Spleen (tissue), 11 donors: ENCODE measurements at regions not wholly inside any gene's neighbourhood (a gene's known extent, or its start where the extent isn't known, plus 50 kb on each side); places are given as distances from the start of the nearest gene placed in this dataset.

ENCODE experiments used
- DNase-seq: peaks from one replicate; pipeline ENCODE4 v3.0.0-alpha.2; 2020
- H3K27ac ChIP-seq, 8 donors: fragments of 200-600 bp; sonication (generic) in 7 of 8; 1 replicate in 4 of 8; 2 replicates in 4 of 8; pipeline versions ENCODE4 v1.5.0 to v1.8.0; 2016 to 2021; ENCODE audit warnings: inconsistent platforms in 4 of 8, mild to moderate bottlenecking in 4 of 8, moderate library complexity in 1 of 8
- H3K27me3 ChIP-seq, 7 donors: fragments of 200-600 bp; sonication (generic) in 6 of 7; replicated peaks in 1 of 7; 1 replicate in 4 of 7; 2 replicates in 3 of 7; pipeline versions ENCODE4 v1.5.0 to v1.8.0; 2016 to 2021; ENCODE audit warnings: inconsistent platforms in 3 of 7, mild to moderate bottlenecking in 1 of 7
- H3K36me3 ChIP-seq, 6 donors: fragments of 200-600 bp; sonication (generic) in 5 of 6; 1 replicate in 4 of 6; 2 replicates in 2 of 6; pipeline versions ENCODE4 v1.5.0 to v1.8.0; 2016 to 2021; ENCODE audit warnings: inconsistent platforms in 2 of 6
- H3K4me1 ChIP-seq, 6 donors: fragments of 200-600 bp; sonication (generic) in 5 of 6; 1 replicate in 3 of 6; 2 replicates in 3 of 6; pipeline versions ENCODE4 v1.5.0 to v1.8.0; 2016 to 2021; ENCODE audit warnings: inconsistent platforms in 3 of 6
- H3K4me3 ChIP-seq, 8 donors: fragments of 200-600 bp; sonication (generic) in 7 of 8; 1 replicate in 4 of 8; 2 replicates in 4 of 8; pipeline versions ENCODE4 v1.5.0 to v1.8.0; 2016 to 2021; ENCODE audit warnings: inconsistent platforms in 4 of 8, mild to moderate bottlenecking in 4 of 8, moderate library complexity in 2 of 8
- H3K9me3 ChIP-seq, 8 donors: fragments of 200-600 bp; sonication (generic) in 7 of 8; 1 replicate in 4 of 8; 2 replicates in 4 of 8; pipeline versions ENCODE4 v1.5.0 to v1.8.0; 2016 to 2021; ENCODE audit warnings: inconsistent platforms in 4 of 8
- POLR2A ChIP-seq, 3 donors: fragments of 450-650 bp; IDR thresholded peaks; one replicate each; pipeline ENCODE4 v1.5.1; 2017; ENCODE audit warnings: antibody characterized with exemption in 3 of 3, mild to moderate bottlenecking in 1 of 3
- POLR2AphosphoS5 ChIP-seq, 3 donors: sonication (generic); formaldehyde crosslinking; IDR thresholded peaks; one replicate each; pipeline ENCODE4 v1.5.1; 2017; ENCODE audit warnings: antibody characterized with exemption in 3 of 3
- WGBS, 5 donors: extraction: QIAGEN DNeasy Blood & Tissue Kit in 3 of 5; methylation state at CpG; one replicate each; pipeline versions ENCODE4 v1.1.5 to v1.1.7; 2013 to 2018; 5-methylcytosine and 5-hydroxymethylcytosine counted together
- intact Hi-C: fragments of 100-400 bp; cut with DNase I; formaldehyde crosslinking; loops from one replicate; pipeline ENCODE4 v1.15.0; 2023; ENCODE audit warnings: low total_unique reads
- TF ChIP-seq, protein P1 (sequence below), 11 experiments: fragments of 200-600 bp in 7 of 11; fragments of 450-650 bp in 4 of 11; sonication (generic) in 4 of 11; IDR thresholded peaks in 8 of 11; conservative IDR thresholded peaks in 3 of 11; 1 replicate in 7 of 11; 2 replicates in 4 of 11; pipeline versions ENCODE4 v1.4.0 to v1.8.0; 2016 to 2021; ENCODE audit warnings: antibody characterized with exemption in 11 of 11, inconsistent platforms in 4 of 11, mild to moderate bottlenecking in 1 of 11
- donor health status: healthy with polysubstance abuse.
- donor health status: DM: no; HTN: no; CAD: no; lungs with moderate emphysema.
- donor health status: DM: no; HTN: no; CAD: no.
- donor health status: Bipolar disorder and iron deficiency.
- donor health status: healthy.
- donor health status: DM: no; HTN: no; CAD: no.
- donor health status: DM: yes; HTN: yes; CAD: no.

DNA sequence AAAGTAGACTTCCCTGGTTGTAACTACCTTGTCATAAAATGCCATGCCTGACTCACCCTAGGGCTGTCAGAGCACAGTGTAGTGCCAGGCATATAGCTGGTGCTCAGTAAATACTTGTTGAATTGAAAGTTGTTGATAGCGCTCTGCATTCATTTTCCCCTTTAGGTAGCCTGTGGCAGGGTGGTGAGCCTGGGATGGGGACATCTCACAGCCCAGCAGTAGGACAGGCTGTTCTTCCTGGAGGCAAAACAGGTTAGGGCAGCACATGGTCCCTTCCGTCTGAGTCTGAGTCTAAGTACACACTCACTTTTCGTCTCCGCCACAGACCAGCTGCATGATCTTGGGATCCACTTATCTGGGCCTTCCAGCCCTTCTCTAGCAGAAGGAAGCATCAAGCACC, 401.9 kb downstream of the ZSWIM6 start:
- no peak for DNase-seq
- H3K4me1 ChIP-seq = peaks cover 0 to 19% (median 5%) of the 10 kb centered on the region in 6 donors
- H3K36me3 ChIP-seq = no peaks in the 10 kb centered on the region
- H3K9me3 ChIP-seq = no peaks in the 10 kb centered on the region
- intact Hi-C loops = no loop called here
- no peak overlapping the region for H3K27ac ChIP-seq
- no peak overlapping the region for H3K4me3 ChIP-seq
- TF ChIP-seq, protein P1, sequence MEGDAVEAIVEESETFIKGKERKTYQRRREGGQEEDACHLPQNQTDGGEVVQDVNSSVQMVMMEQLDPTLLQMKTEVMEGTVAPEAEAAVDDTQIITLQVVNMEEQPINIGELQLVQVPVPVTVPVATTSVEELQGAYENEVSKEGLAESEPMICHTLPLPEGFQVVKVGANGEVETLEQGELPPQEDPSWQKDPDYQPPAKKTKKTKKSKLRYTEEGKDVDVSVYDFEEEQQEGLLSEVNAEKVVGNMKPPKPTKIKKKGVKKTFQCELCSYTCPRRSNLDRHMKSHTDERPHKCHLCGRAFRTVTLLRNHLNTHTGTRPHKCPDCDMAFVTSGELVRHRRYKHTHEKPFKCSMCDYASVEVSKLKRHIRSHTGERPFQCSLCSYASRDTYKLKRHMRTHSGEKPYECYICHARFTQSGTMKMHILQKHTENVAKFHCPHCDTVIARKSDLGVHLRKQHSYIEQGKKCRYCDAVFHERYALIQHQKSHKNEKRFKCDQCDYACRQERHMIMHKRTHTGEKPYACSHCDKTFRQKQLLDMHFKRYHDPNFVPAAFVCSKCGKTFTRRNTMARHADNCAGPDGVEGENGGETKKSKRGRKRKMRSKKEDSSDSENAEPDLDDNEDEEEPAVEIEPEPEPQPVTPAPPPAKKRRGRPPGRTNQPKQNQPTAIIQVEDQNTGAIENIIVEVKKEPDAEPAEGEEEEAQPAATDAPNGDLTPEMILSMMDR (IDR thresholded peaks at IDR 0.05 in 8 of 11, conservative IDR thresholded peaks at IDR 0.05 in 3 of 11) = no peak
- no peak for TF ChIP-seq POLR2A (IDR thresholded peaks at IDR 0.05)
- no peak for TF ChIP-seq POLR2AphosphoS5 (IDR thresholded peaks at IDR 0.05)
- 88 to 97% (median 94%) methylated on average over 4 of the region's 4 CpGs for WGBS, 5 donors
- H3K27me3 ChIP-seq = peaks cover 0 to 6% (median 0%) of the 10 kb centered on the region in 7 donors

DNA sequence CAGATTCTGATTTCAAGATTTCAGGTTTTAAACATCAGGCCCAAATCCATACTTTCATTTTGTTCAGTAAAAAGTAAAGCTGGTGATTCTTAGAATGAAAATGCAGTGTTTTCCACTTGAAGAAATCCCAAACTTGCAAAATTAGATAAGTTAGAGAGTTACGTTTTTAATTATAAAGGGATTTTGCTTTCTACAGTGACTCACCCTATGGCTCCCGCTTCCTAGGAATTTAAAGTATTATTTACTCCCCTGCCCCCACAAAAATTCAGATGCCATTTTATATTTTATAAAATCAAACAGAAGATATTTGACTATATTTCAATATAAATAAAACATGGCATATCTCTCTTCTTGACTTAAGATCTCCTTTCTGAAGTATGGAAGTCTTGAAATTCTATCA, 402.9 kb downstream of the ZSWIM6 start:
- 40 to 89% (median 48%) methylated on average over 2 of the region's 2 CpGs for WGBS, 5 donors
- Histone ChIP-seq H3K4me3 (no peak overlapping the region), H3K36me3 (no peaks in the 10 kb centered on the region), H3K9me3 (no peaks in the 10 kb centered on the region), H3K27me3 (peaks cover 0 to 6% (median 0%) of the 10 kb centered on the region in 7 donors), H3K27ac (no peak overlapping the region), H3K4me1 (peaks cover 0 to 19% (median 5%) of the 10 kb centered on the region in 6 donors)
- no peak for DNase-seq
- intact Hi-C loops = no loop called here
- TF ChIP-seq POLR2A (IDR thresholded peaks at IDR 0.05) (no peak), POLR2AphosphoS5 (IDR thresholded peaks at IDR 0.05) (no peak)
- TF ChIP-seq, protein P1 (IDR thresholded peaks at IDR 0.05 in 8 of 11, conservative IDR thresholded peaks at IDR 0.05 in 3 of 11) = no peak

DNA sequence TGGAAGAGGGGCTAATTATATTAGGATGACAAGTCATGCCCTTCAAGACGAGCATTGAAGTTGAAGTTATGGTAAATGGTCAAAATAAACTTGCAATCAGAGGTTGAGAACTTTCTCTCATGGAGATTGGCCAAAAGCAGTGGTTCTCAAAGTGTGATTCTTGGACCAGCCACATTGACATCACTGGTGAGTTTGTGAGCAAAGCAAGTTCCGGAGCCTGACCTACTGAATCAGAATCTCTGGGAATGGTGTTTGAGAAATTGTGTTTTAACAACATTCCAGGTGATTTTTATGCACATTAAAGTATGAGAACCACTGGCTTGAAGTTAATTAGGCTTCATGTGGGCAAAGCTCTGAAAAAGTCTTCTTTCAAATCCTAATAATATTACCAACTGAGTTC, 403.5 kb downstream of the ZSWIM6 start:
- Histone ChIP-seq H3K4me1 (peaks cover 0 to 19% (median 5%) of the 10 kb centered on the region in 6 donors), H3K27me3 (peaks cover 0 to 6% (median 0%) of the 10 kb centered on the region in 7 donors), H3K4me3 (no peak overlapping the region), H3K9me3 (no peaks in the 10 kb centered on the region), H3K27ac (no peak overlapping the region), H3K36me3 (no peaks in the 10 kb centered on the region)
- WGBS, 5 donors = 77 to 93% (median 85%) methylated on average over 2 of the region's 2 CpGs
- intact Hi-C loops = no loop called here
- no peak for DNase-seq
- TF ChIP-seq, protein P1 (IDR thresholded peaks at IDR 0.05 in 8 of 11, conservative IDR thresholded peaks at IDR 0.05 in 3 of 11) = no peak
- TF ChIP-seq POLR2AphosphoS5 (IDR thresholded peaks at IDR 0.05) (no peak), POLR2A (IDR thresholded peaks at IDR 0.05) (no peak)

DNA sequence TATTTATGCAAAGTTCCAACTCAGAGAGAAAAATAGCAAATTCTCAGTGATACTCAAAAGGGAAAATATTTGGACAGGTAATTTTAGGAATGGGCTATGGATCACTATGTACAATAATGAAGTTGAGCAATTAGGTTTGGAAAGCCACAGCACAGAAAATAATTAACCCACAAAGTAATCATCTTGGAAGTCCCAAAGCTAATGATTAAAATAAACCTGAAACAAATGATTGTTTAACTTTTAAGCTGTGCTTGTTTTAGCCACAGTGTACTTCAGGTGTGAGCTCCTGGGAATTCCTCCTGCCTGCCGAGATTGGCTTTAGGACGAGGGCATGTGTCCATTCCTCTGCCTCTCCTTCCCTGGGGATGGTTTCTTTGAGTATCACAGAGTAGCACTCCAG, 403.9 kb downstream of the ZSWIM6 start:
- Histone ChIP-seq H3K9me3 (no peaks in the 10 kb centered on the region), H3K27me3 (peaks cover 0 to 6% (median 0%) of the 10 kb centered on the region in 7 donors), H3K4me3 (no peak overlapping the region), H3K27ac (peak overlapping the region in 1 of 8 donors; percentile 9), H3K4me1 (peaks cover 0 to 19% (median 5%) of the 10 kb centered on the region in 6 donors), H3K36me3 (no peaks in the 10 kb centered on the region)
- WGBS, 5 donors = 76 to 93% (median 85%) methylated on average over 2 of the region's 2 CpGs
- intact Hi-C loops = no loop called here
- TF ChIP-seq POLR2AphosphoS5 (IDR thresholded peaks at IDR 0.05) (no peak), POLR2A (IDR thresholded peaks at IDR 0.05) (no peak)
- TF ChIP-seq, protein P1 (IDR thresholded peaks at IDR 0.05 in 8 of 11, conservative IDR thresholded peaks at IDR 0.05 in 3 of 11) = no peak
- DNase-seq = no peak
